GM18505 (cell line): ENCODE measurements at regions not wholly inside any gene's neighbourhood (a gene's known extent, or its start where the extent isn't known, plus 50 kb on each side); places are given as distances from the start of the nearest gene placed in this dataset.

Source experiments
- ATAC-seq: cut with Tn5 transposase; IDR thresholded peaks from one replicate; pipeline ENCODE4 v1.9.1; 2021; ENCODE audit not compliant: unreplicated experiment
- POLR2A ChIP-seq: IDR thresholded peaks from 4 replicates; pipeline ENCODE4 v1.6.1; 2011; ENCODE audit warnings: borderline replicate concordance; ENCODE audit not compliant: insufficient read depth, insufficient read length; ENCODE audit errors: extremely low read depth

- TF ChIP-seq POLR2A: no peak
- no peak for ATAC-seq
Measured at GRCh38 chr3:80451393-80451792, 683.6 kb upstream of the ROBO1 start.

GRCh38 chr3:80445641-80446040 lies 677.8 kb upstream of the ROBO1 start:
- no peak for TF ChIP-seq POLR2A
- ATAC-seq: no peak

- no peak for ATAC-seq
- TF ChIP-seq POLR2A: no peak
Measured at GRCh38 chr3:80445053-80445452, 677.3 kb upstream of the ROBO1 start.

- no peak for TF ChIP-seq POLR2A
- no peak for ATAC-seq
Measured at GRCh38 chr3:80439490-80439889, 671.7 kb upstream of the ROBO1 start.

- no peak for TF ChIP-seq POLR2A
- no peak for ATAC-seq
Measured at GRCh38 chr3:80434366-80434765, 666.6 kb upstream of the ROBO1 start.

GRCh38 chr3:80424951-80425350 lies 657.2 kb upstream of the ROBO1 start:
- ATAC-seq: no peak
- TF ChIP-seq POLR2A: no peak

GRCh38 chr3:80408030-80408721 lies 640.4 kb upstream of the ROBO1 start:
- TF ChIP-seq POLR2A: no peak
- no peak for ATAC-seq

GRCh38 chr3:80405618-80406017 lies 637.8 kb upstream of the ROBO1 start:
- TF ChIP-seq POLR2A: no peak
- ATAC-seq: no peak

GRCh38 chr3:80395023-80395422 lies 627.2 kb upstream of the ROBO1 start:
- no peak for ATAC-seq
- no peak for TF ChIP-seq POLR2A

GRCh38 chr3:80391573-80391972 lies 623.8 kb upstream of the ROBO1 start:
- no peak for TF ChIP-seq POLR2A
- ATAC-seq: no peak

GRCh38 chr3:80384811-80385210 lies 617.0 kb upstream of the ROBO1 start:
- TF ChIP-seq POLR2A: no peak

GRCh38 chr3:80374423-80374822 lies 606.6 kb upstream of the ROBO1 start:
- no peak for ATAC-seq
- no peak for TF ChIP-seq POLR2A

More at GRCh38 chr3:80384811-80385210, 617.0 kb upstream of the ROBO1 start:
- ATAC-seq: no peak

GRCh38 chr3:80368616-80369015 lies 600.8 kb upstream of the ROBO1 start:
- ATAC-seq: no peak
- TF ChIP-seq POLR2A: no peak

- ATAC-seq: no peak
- TF ChIP-seq POLR2A: no peak
Measured at GRCh38 chr3:80366808-80367548, 599.2 kb upstream of the ROBO1 start.
